Spleen (tissue), 11 donors: ENCODE measurements at regions not wholly inside any gene's neighbourhood (a gene's known extent, or its start where the extent isn't known, plus 50 kb on each side); places are given as distances from the start of the nearest gene placed in this dataset.
"Not testable (repeated sequence)": the region's sequence is repeated elsewhere in the genome, so short reads cannot be mapped to it uniquely, and the experiment has no call there.

Experiments used
- DNase-seq: peaks from one replicate; pipeline ENCODE4 v3.0.0-alpha.2; 2020
- H3K27ac ChIP-seq, 8 donors: fragments of 200-600 bp; sonication (generic) in 7 of 8; 1 replicate in 4 of 8; 2 replicates in 4 of 8; pipeline versions ENCODE4 v1.5.0 to v1.8.0; 2016 to 2021; ENCODE audit warnings: inconsistent platforms in 4 of 8, mild to moderate bottlenecking in 4 of 8, moderate library complexity in 1 of 8
- H3K27me3 ChIP-seq, 7 donors: fragments of 200-600 bp; sonication (generic) in 6 of 7; replicated peaks in 1 of 7; 1 replicate in 4 of 7; 2 replicates in 3 of 7; pipeline versions ENCODE4 v1.5.0 to v1.8.0; 2016 to 2021; ENCODE audit warnings: inconsistent platforms in 3 of 7, mild to moderate bottlenecking in 1 of 7
- H3K36me3 ChIP-seq, 6 donors: fragments of 200-600 bp; sonication (generic) in 5 of 6; 1 replicate in 4 of 6; 2 replicates in 2 of 6; pipeline versions ENCODE4 v1.5.0 to v1.8.0; 2016 to 2021; ENCODE audit warnings: inconsistent platforms in 2 of 6
- H3K4me1 ChIP-seq, 6 donors: fragments of 200-600 bp; sonication (generic) in 5 of 6; 1 replicate in 3 of 6; 2 replicates in 3 of 6; pipeline versions ENCODE4 v1.5.0 to v1.8.0; 2016 to 2021; ENCODE audit warnings: inconsistent platforms in 3 of 6
- H3K4me3 ChIP-seq, 8 donors: fragments of 200-600 bp; sonication (generic) in 7 of 8; 1 replicate in 4 of 8; 2 replicates in 4 of 8; pipeline versions ENCODE4 v1.5.0 to v1.8.0; 2016 to 2021; ENCODE audit warnings: inconsistent platforms in 4 of 8, mild to moderate bottlenecking in 4 of 8, moderate library complexity in 2 of 8
- H3K9me3 ChIP-seq, 8 donors: fragments of 200-600 bp; sonication (generic) in 7 of 8; 1 replicate in 4 of 8; 2 replicates in 4 of 8; pipeline versions ENCODE4 v1.5.0 to v1.8.0; 2016 to 2021; ENCODE audit warnings: inconsistent platforms in 4 of 8
- POLR2A ChIP-seq, 3 donors: fragments of 450-650 bp; IDR thresholded peaks; one replicate each; pipeline ENCODE4 v1.5.1; 2017; ENCODE audit warnings: antibody characterized with exemption in 3 of 3, mild to moderate bottlenecking in 1 of 3
- POLR2AphosphoS5 ChIP-seq, 3 donors: sonication (generic); formaldehyde crosslinking; IDR thresholded peaks; one replicate each; pipeline ENCODE4 v1.5.1; 2017; ENCODE audit warnings: antibody characterized with exemption in 3 of 3
- WGBS, 5 donors: extraction: QIAGEN DNeasy Blood & Tissue Kit in 3 of 5; methylation state at CpG; one replicate each; pipeline versions ENCODE4 v1.1.5 to v1.1.7; 2013 to 2018; 5-methylcytosine and 5-hydroxymethylcytosine counted together
- intact Hi-C: fragments of 100-400 bp; cut with DNase I; formaldehyde crosslinking; loops from one replicate; pipeline ENCODE4 v1.15.0; 2023; ENCODE audit warnings: low total_unique reads
- TF ChIP-seq, protein P1 (sequence below), 11 experiments: fragments of 200-600 bp in 7 of 11; fragments of 450-650 bp in 4 of 11; sonication (generic) in 4 of 11; IDR thresholded peaks in 8 of 11; conservative IDR thresholded peaks in 3 of 11; 1 replicate in 7 of 11; 2 replicates in 4 of 11; pipeline versions ENCODE4 v1.4.0 to v1.8.0; 2016 to 2021; ENCODE audit warnings: antibody characterized with exemption in 11 of 11, inconsistent platforms in 4 of 11, mild to moderate bottlenecking in 1 of 11
- donor health status: healthy with polysubstance abuse.
- donor health status: DM: no; HTN: no; CAD: no; lungs with moderate emphysema.
- donor health status: DM: no; HTN: no; CAD: no.
- donor health status: Bipolar disorder and iron deficiency.
- donor health status: healthy.
- donor health status: DM: no; HTN: no; CAD: no.
- donor health status: DM: yes; HTN: yes; CAD: no.

DNA sequence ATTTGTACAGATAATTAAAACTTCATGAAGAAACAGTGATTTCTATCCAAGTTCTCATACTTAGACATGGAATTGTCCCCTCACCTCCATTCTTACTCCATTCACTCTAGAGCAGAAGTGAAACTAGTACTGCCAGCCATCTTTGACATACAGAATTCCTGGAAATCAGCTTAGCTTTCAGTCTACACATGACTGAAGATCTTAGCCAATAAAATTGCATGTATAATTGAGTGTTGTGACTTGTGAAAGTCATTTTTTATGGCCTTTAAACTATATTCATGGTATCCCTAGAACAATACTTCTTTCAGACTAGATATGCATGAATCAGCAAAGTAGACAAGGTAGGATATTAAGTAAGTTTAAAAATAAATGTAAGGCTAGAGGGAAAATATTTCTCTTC, 705.2 kb upstream of the ZNF608 start:
- no peak for DNase-seq
- no peak overlapping the region for H3K4me3 ChIP-seq
- H3K9me3 ChIP-seq, result peaks cover 0 to 8% (median 0%) of the 10 kb centered on the region in 8 donors
- H3K36me3 ChIP-seq, result no peaks in the 10 kb centered on the region
- no peak overlapping the region for H3K27ac ChIP-seq
- TF ChIP-seq POLR2A (IDR thresholded peaks at IDR 0.05) (no peak), POLR2AphosphoS5 (IDR thresholded peaks at IDR 0.05) (no peak)
- TF ChIP-seq, protein P1, sequence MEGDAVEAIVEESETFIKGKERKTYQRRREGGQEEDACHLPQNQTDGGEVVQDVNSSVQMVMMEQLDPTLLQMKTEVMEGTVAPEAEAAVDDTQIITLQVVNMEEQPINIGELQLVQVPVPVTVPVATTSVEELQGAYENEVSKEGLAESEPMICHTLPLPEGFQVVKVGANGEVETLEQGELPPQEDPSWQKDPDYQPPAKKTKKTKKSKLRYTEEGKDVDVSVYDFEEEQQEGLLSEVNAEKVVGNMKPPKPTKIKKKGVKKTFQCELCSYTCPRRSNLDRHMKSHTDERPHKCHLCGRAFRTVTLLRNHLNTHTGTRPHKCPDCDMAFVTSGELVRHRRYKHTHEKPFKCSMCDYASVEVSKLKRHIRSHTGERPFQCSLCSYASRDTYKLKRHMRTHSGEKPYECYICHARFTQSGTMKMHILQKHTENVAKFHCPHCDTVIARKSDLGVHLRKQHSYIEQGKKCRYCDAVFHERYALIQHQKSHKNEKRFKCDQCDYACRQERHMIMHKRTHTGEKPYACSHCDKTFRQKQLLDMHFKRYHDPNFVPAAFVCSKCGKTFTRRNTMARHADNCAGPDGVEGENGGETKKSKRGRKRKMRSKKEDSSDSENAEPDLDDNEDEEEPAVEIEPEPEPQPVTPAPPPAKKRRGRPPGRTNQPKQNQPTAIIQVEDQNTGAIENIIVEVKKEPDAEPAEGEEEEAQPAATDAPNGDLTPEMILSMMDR (IDR thresholded peaks at IDR 0.05 in 8 of 11, conservative IDR thresholded peaks at IDR 0.05 in 3 of 11), result no peak
- H3K27me3 ChIP-seq, result no peaks in the 10 kb centered on the region
- H3K4me1 ChIP-seq, result no peaks in the 10 kb centered on the region
- intact Hi-C loops, result no loop called here

GRCh38 chr5:125452991-125453390, 706.6 kb upstream of the ZNF608 start:
- intact Hi-C loops, result no loop called here
- Histone ChIP-seq H3K36me3 (no peaks in the 10 kb centered on the region), H3K4me3 (no peak overlapping the region), H3K4me1 (no peaks in the 10 kb centered on the region), H3K9me3 (peaks cover 0 to 22% (median 4%) of the 10 kb centered on the region in 8 donors), H3K27ac (no peak overlapping the region), H3K27me3 (no peaks in the 10 kb centered on the region)
- no peak for DNase-seq
- WGBS, 5 donors, result 82 to 87% (median 85%) methylated on average over 3 of the region's 3 CpGs
- TF ChIP-seq POLR2AphosphoS5 (IDR thresholded peaks at IDR 0.05) (no peak), POLR2A (IDR thresholded peaks at IDR 0.05) (no peak)
- TF ChIP-seq, protein P1 (IDR thresholded peaks at IDR 0.05 in 8 of 11, conservative IDR thresholded peaks at IDR 0.05 in 3 of 11), result no peak

DNA sequence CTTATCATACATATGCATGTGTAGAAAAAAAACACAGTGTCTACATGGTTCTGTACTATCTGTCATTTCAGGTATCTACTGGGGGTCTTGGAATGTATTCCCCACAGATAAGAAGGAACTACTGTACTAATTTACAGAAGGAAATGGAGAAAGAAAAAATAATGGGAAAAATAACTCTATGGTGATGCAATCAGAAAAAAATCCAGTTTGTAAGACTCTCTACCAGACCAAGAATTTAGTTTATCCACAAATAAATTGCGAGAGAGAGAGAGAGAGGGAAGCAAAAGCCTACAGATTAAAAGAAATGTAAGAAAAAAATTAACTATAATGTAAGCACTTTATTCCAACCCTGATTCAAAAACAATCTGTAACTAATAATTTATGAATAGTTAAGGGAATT, 708.6 kb upstream of the ZNF608 start:
- DNase-seq, result no peak
- Histone ChIP-seq H3K9me3 (peaks cover 0 to 25% (median 4%) of the 10 kb centered on the region in 8 donors), H3K27me3 (no peaks in the 10 kb centered on the region), H3K4me1 (no peaks in the 10 kb centered on the region), H3K27ac (no peak overlapping the region), H3K36me3 (no peaks in the 10 kb centered on the region), H3K4me3 (no peak overlapping the region)
- WGBS, 5 donors, result 76 to 92% (median 84%) methylated on average over 1 of the region's 1 CpG
- intact Hi-C loops, result no loop called here
- no peak for TF ChIP-seq POLR2A (IDR thresholded peaks at IDR 0.05)
- no peak for TF ChIP-seq POLR2AphosphoS5 (IDR thresholded peaks at IDR 0.05)
- TF ChIP-seq, protein P1 (IDR thresholded peaks at IDR 0.05 in 8 of 11, conservative IDR thresholded peaks at IDR 0.05 in 3 of 11), result no peak

DNA sequence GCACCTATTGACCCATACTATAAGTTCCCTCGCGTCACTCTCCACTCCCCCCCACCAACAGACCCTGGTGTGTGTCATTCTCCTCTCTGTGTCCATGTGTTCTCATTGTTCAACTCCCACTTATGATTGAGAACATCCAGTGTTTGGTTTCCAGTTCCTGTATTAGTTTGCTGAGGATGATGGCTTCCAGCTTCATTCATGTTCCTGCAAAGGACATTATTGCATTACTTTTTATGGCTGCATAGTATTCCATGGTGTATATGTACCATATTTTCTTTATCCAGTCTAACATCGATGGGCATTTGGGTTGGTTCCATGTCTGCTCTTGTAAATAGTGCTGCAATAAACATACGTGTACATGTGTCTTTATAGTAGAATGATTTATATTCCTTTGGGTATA, 709.6 kb upstream of the ZNF608 start:
- intact Hi-C loops, H3K27me3 ChIP-seq, H3K4me1 ChIP-seq, H3K27ac ChIP-seq, H3K36me3 ChIP-seq, H3K4me3 ChIP-seq, DNase-seq: not testable (repeated sequence)
- H3K9me3 ChIP-seq, result peaks cover 0 to 25% (median 4%) of the 10 kb centered on the region in 8 donors
- WGBS, 5 donors, result 91 to 96% (median 94%) methylated on average over 4 of the region's 4 CpGs

DNA sequence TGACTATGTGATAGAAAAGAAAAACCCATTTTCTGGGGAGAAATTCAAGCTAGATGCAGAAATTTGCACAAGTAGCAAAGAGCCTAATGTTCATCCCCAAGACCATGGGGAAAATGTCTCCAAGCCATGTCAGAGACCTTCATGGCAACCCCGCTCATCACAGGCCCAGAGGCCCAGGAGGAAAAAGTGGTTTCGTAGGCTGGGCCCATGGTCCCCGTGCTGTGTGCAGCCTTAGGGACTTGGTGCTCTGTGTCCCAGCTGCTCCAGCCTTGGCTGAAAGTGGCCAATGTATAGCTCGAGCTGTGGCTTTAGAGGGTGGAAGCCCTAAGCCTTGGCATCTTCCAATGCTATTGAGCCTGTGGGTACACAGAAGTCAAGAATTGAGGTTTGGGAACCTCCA, 711.2 kb upstream of the ZNF608 start:
- intact Hi-C loops, result no loop called here
- TF ChIP-seq, protein P1 (IDR thresholded peaks at IDR 0.05 in 8 of 11, conservative IDR thresholded peaks at IDR 0.05 in 3 of 11), result no peak
- no peak for TF ChIP-seq POLR2AphosphoS5 (IDR thresholded peaks at IDR 0.05)
- TF ChIP-seq POLR2A (IDR thresholded peaks at IDR 0.05), result no peak

DNA sequence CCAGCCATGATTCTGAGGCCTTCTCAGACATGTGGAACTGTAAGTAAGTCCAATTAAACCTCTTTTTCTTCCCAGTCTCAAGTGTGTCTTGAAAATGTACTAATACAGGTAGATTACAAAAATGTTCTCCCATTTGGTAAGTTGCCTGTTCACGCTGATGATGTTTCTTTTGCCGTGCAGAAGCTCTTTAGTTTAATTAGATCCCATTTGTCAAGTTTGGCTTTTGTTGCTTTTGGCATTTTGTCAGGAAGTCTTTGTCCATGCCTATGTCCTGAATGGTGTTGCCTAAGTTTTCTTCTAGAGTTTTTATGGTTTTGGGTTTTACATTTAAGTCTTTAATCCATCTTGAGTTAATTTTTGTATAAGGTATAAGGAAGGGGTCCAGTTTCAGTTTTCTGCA, 712.5 kb upstream of the ZNF608 start:
- intact Hi-C loops, H3K27me3 ChIP-seq, H3K27ac ChIP-seq, H3K4me3 ChIP-seq, H3K4me1 ChIP-seq, DNase-seq, H3K36me3 ChIP-seq: not testable (repeated sequence)
- 81 to 92% (median 81%) methylated on average over 2 of the region's 2 CpGs for WGBS, 5 donors
- H3K9me3 ChIP-seq, result peaks cover 0 to 25% (median 4%) of the 10 kb centered on the region in 8 donors

More for the DNA sequence above, 711.2 kb upstream of the ZNF608 start:
- Histone ChIP-seq H3K4me1 (no peaks in the 10 kb centered on the region), H3K9me3 (peaks cover 0 to 25% (median 4%) of the 10 kb centered on the region in 8 donors), H3K27ac (no peak overlapping the region), H3K36me3 (no peaks in the 10 kb centered on the region), H3K27me3 (no peaks in the 10 kb centered on the region), H3K4me3 (no peak overlapping the region)
- 74 to 89% (median 86%) methylated on average over 4 of the region's 4 CpGs for WGBS, 5 donors
- DNase-seq, result no peak
